Liver (tissue), 3 donors: ENCODE measurements at regions not wholly inside any gene's neighbourhood (a gene's known extent, or its start where the extent isn't known, plus 50 kb on each side); places are given as distances from the start of the nearest gene placed in this dataset.

ENCODE experiments used
- ATF3 ChIP-seq: IDR thresholded peaks from 2 replicates; pipeline ENCODE4 v1.6.1; 2016; ENCODE audit warnings: antibody characterized with exemption
- EGR1 ChIP-seq, 2 donors: IDR thresholded peaks; 2 replicates each; pipeline ENCODE4 v1.6.1; 2016 to 2018; ENCODE audit warnings: antibody characterized with exemption in 2 of 2, low read depth in 2 of 2
- FOXA1 ChIP-seq: IDR thresholded peaks from 2 replicates; pipeline ENCODE4 v1.6.1; 2016; ENCODE audit warnings: antibody characterized with exemption
- GABPA ChIP-seq, 2 donors: IDR thresholded peaks in 1 of 2; conservative IDR thresholded peaks in 1 of 2; 2 replicates each; pipeline ENCODE4 v1.6.1; 2016; ENCODE audit warnings: antibody characterized with exemption in 2 of 2, mild to moderate bottlenecking in 1 of 2, moderate library complexity in 1 of 2
- JUND ChIP-seq, 2 donors: IDR thresholded peaks; 2 replicates each; pipeline ENCODE4 v1.6.1; 2016; ENCODE audit warnings: antibody characterized with exemption in 2 of 2
- NR2F2 ChIP-seq: IDR thresholded peaks from 2 replicates; pipeline ENCODE4 v1.6.1; 2016; ENCODE audit warnings: antibody characterized with exemption
- RAD21 ChIP-seq, 2 donors: IDR thresholded peaks; 2 replicates each; pipeline ENCODE4 v1.6.1; 2016; ENCODE audit warnings: antibody characterized with exemption in 2 of 2, mild to moderate bottlenecking in 2 of 2
- RXRA ChIP-seq, 2 donors: IDR thresholded peaks; 2 replicates each; pipeline ENCODE4 v1.6.1; 2017 to 2018; ENCODE audit warnings: antibody characterized with exemption in 2 of 2, mild to moderate bottlenecking in 1 of 2
- SP1 ChIP-seq: IDR thresholded peaks from 2 replicates; pipeline ENCODE4 v1.6.1; 2018; ENCODE audit warnings: antibody characterized with exemption, mild to moderate bottlenecking
- TAF1 ChIP-seq: conservative IDR thresholded peaks from 2 replicates; pipeline ENCODE4 v1.6.1; 2016; ENCODE audit warnings: antibody characterized with exemption, mild to moderate bottlenecking
- YY1 ChIP-seq: IDR thresholded peaks from 2 replicates; pipeline ENCODE4 v1.6.1; 2016; ENCODE audit warnings: antibody characterized with exemption, mild to moderate bottlenecking
- TF ChIP-seq, protein P1 (sequence below): fragments of 150-350 bp; IDR thresholded peaks from 2 replicates; pipeline ENCODE4 v1.5.1; 2017; ENCODE audit warnings: improper control_type of control experiment, low read depth, low read length; ENCODE audit not compliant: missing input control
- TF ChIP-seq, protein P2 (sequence below): IDR thresholded peaks from 2 replicates; pipeline ENCODE4 v1.6.1; 2016; ENCODE audit warnings: antibody characterized with exemption
- TF ChIP-seq, protein P3 (sequence below): IDR thresholded peaks from 2 replicates; pipeline ENCODE4 v1.6.1; 2016; ENCODE audit warnings: antibody characterized with exemption, mild to moderate bottlenecking
- donor health status: healthy.
- donor health status: healthy.

DNA sequence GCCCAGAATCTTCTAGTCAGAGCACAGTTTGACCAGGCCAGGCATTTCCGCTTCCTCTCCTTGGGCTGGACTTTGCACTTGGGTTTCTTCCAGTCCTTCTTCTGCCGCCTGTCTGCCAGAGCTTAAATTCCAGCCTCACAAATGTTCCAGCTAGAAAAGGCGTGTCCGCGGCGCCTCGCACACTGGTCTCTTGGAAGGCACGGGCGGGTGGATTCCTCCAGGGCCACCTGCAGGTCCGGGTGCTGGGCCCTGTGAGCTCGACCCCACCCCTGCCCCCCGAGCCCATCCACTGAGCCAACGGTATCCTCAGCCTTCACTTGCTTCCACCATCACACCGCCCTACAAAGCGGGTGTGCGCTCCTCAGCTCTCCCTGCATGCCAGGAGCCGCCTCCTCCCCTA, 2026.5 kb downstream of the TP53TG3F start:
- TF ChIP-seq, protein P1, sequence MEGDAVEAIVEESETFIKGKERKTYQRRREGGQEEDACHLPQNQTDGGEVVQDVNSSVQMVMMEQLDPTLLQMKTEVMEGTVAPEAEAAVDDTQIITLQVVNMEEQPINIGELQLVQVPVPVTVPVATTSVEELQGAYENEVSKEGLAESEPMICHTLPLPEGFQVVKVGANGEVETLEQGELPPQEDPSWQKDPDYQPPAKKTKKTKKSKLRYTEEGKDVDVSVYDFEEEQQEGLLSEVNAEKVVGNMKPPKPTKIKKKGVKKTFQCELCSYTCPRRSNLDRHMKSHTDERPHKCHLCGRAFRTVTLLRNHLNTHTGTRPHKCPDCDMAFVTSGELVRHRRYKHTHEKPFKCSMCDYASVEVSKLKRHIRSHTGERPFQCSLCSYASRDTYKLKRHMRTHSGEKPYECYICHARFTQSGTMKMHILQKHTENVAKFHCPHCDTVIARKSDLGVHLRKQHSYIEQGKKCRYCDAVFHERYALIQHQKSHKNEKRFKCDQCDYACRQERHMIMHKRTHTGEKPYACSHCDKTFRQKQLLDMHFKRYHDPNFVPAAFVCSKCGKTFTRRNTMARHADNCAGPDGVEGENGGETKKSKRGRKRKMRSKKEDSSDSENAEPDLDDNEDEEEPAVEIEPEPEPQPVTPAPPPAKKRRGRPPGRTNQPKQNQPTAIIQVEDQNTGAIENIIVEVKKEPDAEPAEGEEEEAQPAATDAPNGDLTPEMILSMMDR, result no peak
- TF ChIP-seq, protein P2, sequence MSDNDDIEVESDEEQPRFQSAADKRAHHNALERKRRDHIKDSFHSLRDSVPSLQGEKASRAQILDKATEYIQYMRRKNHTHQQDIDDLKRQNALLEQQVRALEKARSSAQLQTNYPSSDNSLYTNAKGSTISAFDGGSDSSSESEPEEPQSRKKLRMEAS, result no peak
- TF ChIP-seq RAD21 (IDR thresholded peaks at IDR 0.05) (no peak), YY1 (no peak), RXRA (IDR thresholded peaks at IDR 0.05) (no peak), EGR1 (IDR thresholded peaks at IDR 0.05; ENCODE audit: low read depth in 2 of 2) (no peak), TAF1 (no peak), JUND (IDR thresholded peaks at IDR 0.05) (no peak), GABPA (IDR thresholded peaks at IDR 0.05 in 1 of 2, conservative IDR thresholded peaks at IDR 0.05 in 1 of 2) (no peak), SP1 (no peak), ATF3 (no peak), NR2F2 (no peak), FOXA1 (no peak)
- TF ChIP-seq, protein P3, sequence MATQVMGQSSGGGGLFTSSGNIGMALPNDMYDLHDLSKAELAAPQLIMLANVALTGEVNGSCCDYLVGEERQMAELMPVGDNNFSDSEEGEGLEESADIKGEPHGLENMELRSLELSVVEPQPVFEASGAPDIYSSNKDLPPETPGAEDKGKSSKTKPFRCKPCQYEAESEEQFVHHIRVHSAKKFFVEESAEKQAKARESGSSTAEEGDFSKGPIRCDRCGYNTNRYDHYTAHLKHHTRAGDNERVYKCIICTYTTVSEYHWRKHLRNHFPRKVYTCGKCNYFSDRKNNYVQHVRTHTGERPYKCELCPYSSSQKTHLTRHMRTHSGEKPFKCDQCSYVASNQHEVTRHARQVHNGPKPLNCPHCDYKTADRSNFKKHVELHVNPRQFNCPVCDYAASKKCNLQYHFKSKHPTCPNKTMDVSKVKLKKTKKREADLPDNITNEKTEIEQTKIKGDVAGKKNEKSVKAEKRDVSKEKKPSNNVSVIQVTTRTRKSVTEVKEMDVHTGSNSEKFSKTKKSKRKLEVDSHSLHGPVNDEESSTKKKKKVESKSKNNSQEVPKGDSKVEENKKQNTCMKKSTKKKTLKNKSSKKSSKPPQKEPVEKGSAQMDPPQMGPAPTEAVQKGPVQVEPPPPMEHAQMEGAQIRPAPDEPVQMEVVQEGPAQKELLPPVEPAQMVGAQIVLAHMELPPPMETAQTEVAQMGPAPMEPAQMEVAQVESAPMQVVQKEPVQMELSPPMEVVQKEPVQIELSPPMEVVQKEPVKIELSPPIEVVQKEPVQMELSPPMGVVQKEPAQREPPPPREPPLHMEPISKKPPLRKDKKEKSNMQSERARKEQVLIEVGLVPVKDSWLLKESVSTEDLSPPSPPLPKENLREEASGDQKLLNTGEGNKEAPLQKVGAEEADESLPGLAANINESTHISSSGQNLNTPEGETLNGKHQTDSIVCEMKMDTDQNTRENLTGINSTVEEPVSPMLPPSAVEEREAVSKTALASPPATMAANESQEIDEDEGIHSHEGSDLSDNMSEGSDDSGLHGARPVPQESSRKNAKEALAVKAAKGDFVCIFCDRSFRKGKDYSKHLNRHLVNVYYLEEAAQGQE, result no peak
